ENCODE measurements at regions not wholly inside any gene's neighbourhood (a gene's known extent, or its start where the extent isn't known, plus 50 kb on each side); places are given as distances from the start of the nearest gene placed in this dataset.

GRCh38 chr5:143663872-143664271 is 148.1 kb upstream of the HMHB1 start:
- Histone ChIP-seq H3K27ac (ENCODE audit: low read length) (no peak overlapping the region), H3K9ac (ENCODE audit: low read length) (no peak overlapping the region), H3K79me2 (ENCODE audit: low read length) (no peaks in the 10 kb centered on the region), H3K4me3 (ENCODE audit: low read length) (no peak overlapping the region), H3K4me1 (ENCODE audit: low read length) (no peaks in the 10 kb centered on the region), H3K9me3 (ENCODE audit: insufficient read depth, low read length) (no peaks in the 10 kb centered on the region), H4K20me1 (ENCODE audit: insufficient read depth, low read length) (no peaks in the 10 kb centered on the region), H3K36me3 (replicated peaks; ENCODE audit: low read depth, low read length) (no peaks in the 10 kb centered on the region), H2AFZ (ENCODE audit: low read depth, low read length) (no peak overlapping the region), H3K4me2 (ENCODE audit: low read length) (no peak overlapping the region), H3K27me3 (ENCODE audit: low read depth, low read length) (no peaks in the 10 kb centered on the region)
- TF ChIP-seq EZH2phosphoT487 (IDR thresholded peaks at IDR 0.05; ENCODE audit: low read depth) (no peak), CTCF (IDR thresholded peaks at IDR 0.05; ENCODE audit: low read depth, low read length) (no peak)

GRCh38 chr5:143662020-143662419 is 149.9 kb upstream of the HMHB1 start:
- no peak overlapping the region for H3K4me2 ChIP-seq (ENCODE audit: low read length)
- no peaks in the 10 kb centered on the region for H3K4me1 ChIP-seq (ENCODE audit: low read length)
- H2AFZ ChIP-seq (ENCODE audit: low read depth, low read length), result no peak overlapping the region
- H3K27ac ChIP-seq (ENCODE audit: low read length), result no peak overlapping the region
- no peaks in the 10 kb centered on the region for H3K36me3 ChIP-seq (replicated peaks; ENCODE audit: low read depth, low read length)
- no peaks in the 10 kb centered on the region for H3K79me2 ChIP-seq (ENCODE audit: low read length)
- no peak for TF ChIP-seq EZH2phosphoT487 (IDR thresholded peaks at IDR 0.05; ENCODE audit: low read depth)
- no peak for TF ChIP-seq CTCF (IDR thresholded peaks at IDR 0.05; ENCODE audit: low read depth, low read length)
- no peak overlapping the region for H3K9ac ChIP-seq (ENCODE audit: low read length)
- H3K9me3 ChIP-seq (ENCODE audit: insufficient read depth, low read length), result no peaks in the 10 kb centered on the region
- no peaks in the 10 kb centered on the region for H3K27me3 ChIP-seq (ENCODE audit: low read depth, low read length)
- H3K4me3 ChIP-seq (ENCODE audit: low read length), result no peak overlapping the region
- no peaks in the 10 kb centered on the region for H4K20me1 ChIP-seq (ENCODE audit: insufficient read depth, low read length)

- H3K79me2 ChIP-seq (ENCODE audit: low read length), result no peaks in the 10 kb centered on the region
- H3K4me3 ChIP-seq (ENCODE audit: low read length), result no peak overlapping the region
- no peaks in the 10 kb centered on the region for H4K20me1 ChIP-seq (ENCODE audit: insufficient read depth, low read length)
- no peaks in the 10 kb centered on the region for H3K27me3 ChIP-seq (ENCODE audit: low read depth, low read length)
- TF ChIP-seq CTCF (IDR thresholded peaks at IDR 0.05; ENCODE audit: low read depth, low read length), result no peak
- no peak for TF ChIP-seq EZH2phosphoT487 (IDR thresholded peaks at IDR 0.05; ENCODE audit: low read depth)
- H3K9ac ChIP-seq (ENCODE audit: low read length), result no peak overlapping the region
- no peaks in the 10 kb centered on the region for H3K4me1 ChIP-seq (ENCODE audit: low read length)
- no peaks in the 10 kb centered on the region for H3K36me3 ChIP-seq (replicated peaks; ENCODE audit: low read depth, low read length)
- no peak overlapping the region for H3K27ac ChIP-seq (ENCODE audit: low read length)
- H2AFZ ChIP-seq (ENCODE audit: low read depth, low read length), result no peak overlapping the region
- no peaks in the 10 kb centered on the region for H3K9me3 ChIP-seq (ENCODE audit: insufficient read depth, low read length)
- H3K4me2 ChIP-seq (ENCODE audit: low read length), result no peak overlapping the region
Measured at GRCh38 chr5:143660625-143661024, 151.3 kb upstream of the HMHB1 start.

- H3K4me2 ChIP-seq (ENCODE audit: low read length), result no peak overlapping the region
- H3K9ac ChIP-seq (ENCODE audit: low read length), result no peak overlapping the region
- no peak overlapping the region for H3K27ac ChIP-seq (ENCODE audit: low read length)
- H3K79me2 ChIP-seq (ENCODE audit: low read length), result no peaks in the 10 kb centered on the region
- H3K27me3 ChIP-seq (ENCODE audit: low read depth, low read length), result no peaks in the 10 kb centered on the region
- no peaks in the 10 kb centered on the region for H3K36me3 ChIP-seq (replicated peaks; ENCODE audit: low read depth, low read length)
- H3K4me1 ChIP-seq (ENCODE audit: low read length), result no peaks in the 10 kb centered on the region
- no peak overlapping the region for H3K4me3 ChIP-seq (ENCODE audit: low read length)
- no peaks in the 10 kb centered on the region for H3K9me3 ChIP-seq (ENCODE audit: insufficient read depth, low read length)
- H2AFZ ChIP-seq (ENCODE audit: low read depth, low read length), result no peak overlapping the region
- TF ChIP-seq EZH2phosphoT487 (IDR thresholded peaks at IDR 0.05; ENCODE audit: low read depth) (no peak), CTCF (IDR thresholded peaks at IDR 0.05; ENCODE audit: low read depth, low read length) (no peak)
- no peaks in the 10 kb centered on the region for H4K20me1 ChIP-seq (ENCODE audit: insufficient read depth, low read length)
Measured at GRCh38 chr5:143659599-143660238, 152.2 kb upstream of the HMHB1 start.
